ENCODE measurements at regions not wholly inside any gene's neighbourhood (a gene's known extent, or its start where the extent isn't known, plus 50 kb on each side); places are given as distances from the start of the nearest gene placed in this dataset.

DNA sequence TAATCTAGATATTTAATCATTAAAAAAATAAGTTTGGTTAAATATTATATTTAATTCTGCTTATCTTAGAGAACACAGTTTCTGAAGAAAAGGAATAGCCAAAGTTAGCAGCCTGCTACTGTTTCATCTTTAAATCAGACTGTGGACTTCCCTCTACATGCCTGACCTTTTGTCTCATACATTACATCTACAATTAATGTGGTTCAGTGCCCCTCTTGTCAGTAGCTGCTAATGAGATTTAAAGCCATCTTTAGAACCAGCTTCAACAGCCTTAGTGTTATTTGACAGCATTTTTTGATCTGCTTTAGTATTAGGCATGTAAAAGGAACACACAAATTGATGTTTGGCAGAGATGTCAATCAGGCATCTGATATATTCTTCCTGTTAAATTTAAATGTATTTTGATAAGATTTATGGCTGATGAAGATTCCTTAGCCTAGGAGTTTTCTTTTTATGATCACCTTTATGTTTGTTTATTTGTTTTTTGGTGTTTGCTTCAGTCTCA, 1925.8 kb upstream of the PRR20A start:
- Mint-ChIP-seq H3K9me3 (ENCODE audit: unreplicated experiment) (no peaks in the 10 kb centered on the region), H3K27ac (ENCODE audit: unreplicated experiment) (no peak overlapping the region), H3K36me3 (ENCODE audit: low read depth, unreplicated experiment) (no peaks in the 10 kb centered on the region), H3K4me1 (ENCODE audit: unreplicated experiment) (no peaks in the 10 kb centered on the region), H3K27me3 (ENCODE audit: unreplicated experiment) (no peaks in the 10 kb centered on the region), H3K4me3 (ENCODE audit: unreplicated experiment) (no peak overlapping the region)
- TF ChIP-seq, protein P1, sequence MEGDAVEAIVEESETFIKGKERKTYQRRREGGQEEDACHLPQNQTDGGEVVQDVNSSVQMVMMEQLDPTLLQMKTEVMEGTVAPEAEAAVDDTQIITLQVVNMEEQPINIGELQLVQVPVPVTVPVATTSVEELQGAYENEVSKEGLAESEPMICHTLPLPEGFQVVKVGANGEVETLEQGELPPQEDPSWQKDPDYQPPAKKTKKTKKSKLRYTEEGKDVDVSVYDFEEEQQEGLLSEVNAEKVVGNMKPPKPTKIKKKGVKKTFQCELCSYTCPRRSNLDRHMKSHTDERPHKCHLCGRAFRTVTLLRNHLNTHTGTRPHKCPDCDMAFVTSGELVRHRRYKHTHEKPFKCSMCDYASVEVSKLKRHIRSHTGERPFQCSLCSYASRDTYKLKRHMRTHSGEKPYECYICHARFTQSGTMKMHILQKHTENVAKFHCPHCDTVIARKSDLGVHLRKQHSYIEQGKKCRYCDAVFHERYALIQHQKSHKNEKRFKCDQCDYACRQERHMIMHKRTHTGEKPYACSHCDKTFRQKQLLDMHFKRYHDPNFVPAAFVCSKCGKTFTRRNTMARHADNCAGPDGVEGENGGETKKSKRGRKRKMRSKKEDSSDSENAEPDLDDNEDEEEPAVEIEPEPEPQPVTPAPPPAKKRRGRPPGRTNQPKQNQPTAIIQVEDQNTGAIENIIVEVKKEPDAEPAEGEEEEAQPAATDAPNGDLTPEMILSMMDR (IDR thresholded peaks at IDR 0.05; ENCODE audit: unreplicated experiment) = no peak
- no peak for DNase-seq (ENCODE audit: low spot score)

DNA sequence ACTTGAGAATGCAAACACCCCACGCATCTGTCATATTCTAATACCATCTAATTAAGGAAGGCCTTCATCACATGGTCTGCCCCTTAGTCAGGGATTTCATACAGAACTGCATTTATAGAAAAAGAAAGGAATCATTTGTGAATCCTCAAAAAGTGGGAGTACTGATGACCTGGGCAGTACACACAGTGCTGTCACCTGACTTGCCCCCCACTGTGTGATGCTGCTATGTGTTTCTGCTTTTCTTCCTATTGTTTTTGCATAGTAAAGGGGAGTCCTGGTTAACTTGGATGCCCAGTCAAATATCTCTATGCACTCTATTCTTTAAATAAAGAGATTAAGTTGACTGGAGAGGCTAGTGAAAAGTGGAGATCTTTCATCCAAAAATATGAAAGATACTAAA, 1921.2 kb upstream of the PRR20A start:
- no peaks in the 10 kb centered on the region for H3K4me1 Mint-ChIP-seq (ENCODE audit: unreplicated experiment)
- no peaks in the 10 kb centered on the region for H3K9me3 Mint-ChIP-seq (ENCODE audit: unreplicated experiment)
- no peak overlapping the region for H3K27ac Mint-ChIP-seq (ENCODE audit: unreplicated experiment)
- no peaks in the 10 kb centered on the region for H3K36me3 Mint-ChIP-seq (ENCODE audit: low read depth, unreplicated experiment)
- DNase-seq (ENCODE audit: low spot score) = no peak
- no peak overlapping the region for H3K4me3 Mint-ChIP-seq (ENCODE audit: unreplicated experiment)
- TF ChIP-seq, protein P1 (IDR thresholded peaks at IDR 0.05; ENCODE audit: unreplicated experiment) = no peak
- no peaks in the 10 kb centered on the region for H3K27me3 Mint-ChIP-seq (ENCODE audit: unreplicated experiment)

DNA sequence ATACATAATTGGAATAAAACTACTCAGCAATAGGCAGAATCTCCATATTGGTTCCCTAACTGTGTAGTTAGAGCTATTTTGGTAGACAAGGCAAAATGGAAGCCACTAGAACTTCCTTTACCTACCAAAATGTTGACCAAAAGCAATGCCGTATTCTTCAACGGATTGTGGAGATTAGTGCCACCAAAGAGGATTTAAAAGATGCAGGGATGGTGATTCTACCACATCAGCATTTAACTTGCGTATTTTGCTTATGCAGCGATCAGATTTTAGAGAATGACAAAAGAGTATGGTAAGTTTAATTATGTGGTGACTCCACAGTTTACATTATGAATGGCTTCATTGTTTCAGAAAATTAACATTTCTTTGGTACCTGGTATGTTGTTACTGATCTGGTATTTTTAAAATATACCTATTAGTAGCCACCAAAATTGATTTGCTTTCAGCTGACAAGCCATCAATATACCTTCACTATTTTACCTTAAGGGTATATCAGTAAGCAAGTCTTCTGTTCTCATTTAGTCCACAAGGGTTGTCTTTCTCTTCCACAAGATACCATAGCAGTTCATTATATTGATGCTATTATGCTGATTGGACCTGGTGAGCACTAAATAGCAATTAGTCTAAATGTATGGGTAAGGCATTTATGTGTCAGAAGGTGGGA, 1910.7 kb upstream of the PRR20A start:
- DNase-seq (ENCODE audit: low spot score) = no peak
- Mint-ChIP-seq H3K36me3 (ENCODE audit: low read depth, unreplicated experiment) (no peaks in the 10 kb centered on the region), H3K4me1 (ENCODE audit: unreplicated experiment) (no peaks in the 10 kb centered on the region), H3K9me3 (ENCODE audit: unreplicated experiment) (no peaks in the 10 kb centered on the region), H3K27me3 (ENCODE audit: unreplicated experiment) (no peaks in the 10 kb centered on the region), H3K4me3 (ENCODE audit: unreplicated experiment) (no peak overlapping the region), H3K27ac (ENCODE audit: unreplicated experiment) (no peak overlapping the region)
- TF ChIP-seq, protein P1 (IDR thresholded peaks at IDR 0.05; ENCODE audit: unreplicated experiment) = no peak

DNA sequence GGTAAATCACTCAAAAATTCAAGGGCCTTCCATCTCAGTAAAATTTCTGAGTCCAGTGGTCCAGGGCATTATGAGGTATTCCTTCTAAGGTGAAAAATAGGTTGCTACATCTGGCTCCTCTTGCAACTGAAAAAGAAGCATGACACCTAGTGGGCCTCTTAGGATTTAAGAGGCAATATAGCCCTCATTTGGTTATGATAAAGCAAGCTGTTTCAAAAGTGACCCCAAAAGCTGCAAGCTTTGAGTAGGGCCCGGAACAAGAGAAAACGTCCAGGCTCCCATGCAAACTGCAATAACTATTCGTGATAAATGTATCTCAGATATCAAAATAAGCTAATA, 1910.2 kb upstream of the PRR20A start:
- no peak for DNase-seq (ENCODE audit: low spot score)
- Mint-ChIP-seq H3K27me3 (ENCODE audit: unreplicated experiment) (no peaks in the 10 kb centered on the region), H3K4me3 (ENCODE audit: unreplicated experiment) (no peak overlapping the region), H3K36me3 (ENCODE audit: low read depth, unreplicated experiment) (no peaks in the 10 kb centered on the region), H3K4me1 (ENCODE audit: unreplicated experiment) (no peaks in the 10 kb centered on the region), H3K9me3 (ENCODE audit: unreplicated experiment) (no peaks in the 10 kb centered on the region), H3K27ac (ENCODE audit: unreplicated experiment) (no peak overlapping the region)
- TF ChIP-seq, protein P1 (IDR thresholded peaks at IDR 0.05; ENCODE audit: unreplicated experiment) = no peak

DNA sequence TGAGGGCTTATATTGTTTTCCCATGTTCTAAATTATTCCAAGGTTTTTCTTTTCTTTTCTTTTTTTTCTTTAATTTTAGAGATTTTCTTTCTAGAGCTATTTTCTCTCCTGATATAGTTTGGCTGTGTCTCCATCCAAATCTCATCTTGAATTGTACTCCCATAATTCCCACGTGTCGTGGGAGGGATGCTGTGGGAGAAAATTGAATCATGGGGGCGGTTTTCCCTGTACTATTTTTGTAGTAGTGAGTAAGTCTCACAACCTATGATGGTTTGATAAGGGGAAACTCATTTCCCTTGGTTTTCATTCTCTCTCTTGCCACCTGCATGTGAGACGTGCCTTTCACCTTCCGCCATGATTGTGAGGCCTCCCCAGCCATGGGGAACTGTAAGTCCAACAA, 1906.4 kb upstream of the PRR20A start:
- H3K27me3 Mint-ChIP-seq (ENCODE audit: unreplicated experiment) = no peaks in the 10 kb centered on the region
- H3K27ac Mint-ChIP-seq (ENCODE audit: unreplicated experiment) = no peak overlapping the region
- H3K36me3 Mint-ChIP-seq (ENCODE audit: low read depth, unreplicated experiment) = no peaks in the 10 kb centered on the region
- no peaks in the 10 kb centered on the region for H3K9me3 Mint-ChIP-seq (ENCODE audit: unreplicated experiment)
- DNase-seq (ENCODE audit: low spot score) = no peak
- no peaks in the 10 kb centered on the region for H3K4me1 Mint-ChIP-seq (ENCODE audit: unreplicated experiment)
- no peak overlapping the region for H3K4me3 Mint-ChIP-seq (ENCODE audit: unreplicated experiment)
- TF ChIP-seq, protein P1 (IDR thresholded peaks at IDR 0.05; ENCODE audit: unreplicated experiment) = no peak
